GM19023 (cell line): ENCODE measurements at regions not wholly inside any gene's neighbourhood (a gene's known extent, or its start where the extent isn't known, plus 50 kb on each side); places are given as distances from the start of the nearest gene placed in this dataset.

Experiments
- ATAC-seq: cut with Tn5 transposase; IDR thresholded peaks from one replicate; pipeline ENCODE4 v1.9.1; 2021; ENCODE audit warnings: mild to moderate bottlenecking, moderate library complexity; ENCODE audit not compliant: unreplicated experiment

DNA sequence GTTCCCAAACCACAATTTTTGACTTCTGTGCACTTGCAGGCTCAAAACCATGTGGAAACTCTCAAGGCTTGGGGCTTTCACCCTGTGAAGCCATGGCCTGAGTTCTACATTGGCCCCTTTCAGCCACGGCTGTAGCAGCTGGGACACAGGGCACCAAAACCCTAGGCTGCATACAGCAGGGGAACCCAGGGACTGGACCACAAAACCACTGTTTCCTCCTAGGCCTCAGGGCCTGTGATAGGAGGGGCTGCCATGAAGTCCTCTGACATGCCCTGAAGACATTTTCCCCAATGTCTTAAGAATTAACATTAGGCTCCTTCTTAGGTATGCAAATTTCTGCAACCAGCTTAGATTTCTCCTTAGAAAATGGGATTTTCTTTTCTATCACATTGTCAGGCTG is 312.1 kb upstream of the TUSC1 start:
- no peak for ATAC-seq

DNA sequence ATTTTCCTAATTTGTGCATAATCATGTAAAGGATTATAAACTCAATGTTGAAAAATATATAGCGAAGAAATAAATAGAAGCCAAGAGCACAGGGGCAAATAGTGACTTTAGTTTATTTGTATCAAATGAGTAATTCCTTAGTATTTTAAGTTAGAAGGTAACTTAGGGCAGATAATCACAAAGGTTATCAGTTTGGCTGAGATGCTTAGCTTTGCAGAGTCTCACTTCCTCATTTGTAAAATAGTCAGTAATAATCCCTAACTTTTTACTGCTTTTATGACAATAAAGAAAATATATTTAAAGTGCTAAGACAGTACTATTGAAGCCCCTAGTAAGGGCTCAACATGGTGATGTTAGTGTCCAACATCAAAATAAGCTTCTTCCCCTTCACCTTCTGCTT is 297.4 kb upstream of the TUSC1 start:
- no peak for ATAC-seq

DNA sequence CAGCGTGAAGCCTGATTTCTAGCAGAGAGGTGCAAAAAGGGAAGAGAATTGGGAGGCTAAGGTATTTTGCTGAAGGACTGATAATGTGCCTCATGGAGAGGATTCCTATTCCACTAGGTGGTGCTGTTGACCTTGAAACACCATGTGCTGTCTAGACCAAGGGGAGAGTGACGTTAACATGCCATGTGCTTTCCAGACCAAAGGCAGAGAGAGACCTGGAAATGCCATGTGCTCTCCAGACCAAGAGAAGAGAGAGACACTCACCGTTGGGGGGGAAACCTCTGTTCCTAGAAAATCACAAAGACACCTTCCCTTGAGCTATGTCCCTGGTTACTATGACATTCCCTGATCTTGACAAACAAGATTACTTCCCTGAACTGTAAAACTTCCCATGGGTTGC is 286.0 kb upstream of the TUSC1 start:
- ATAC-seq = peak; percentile 66

DNA sequence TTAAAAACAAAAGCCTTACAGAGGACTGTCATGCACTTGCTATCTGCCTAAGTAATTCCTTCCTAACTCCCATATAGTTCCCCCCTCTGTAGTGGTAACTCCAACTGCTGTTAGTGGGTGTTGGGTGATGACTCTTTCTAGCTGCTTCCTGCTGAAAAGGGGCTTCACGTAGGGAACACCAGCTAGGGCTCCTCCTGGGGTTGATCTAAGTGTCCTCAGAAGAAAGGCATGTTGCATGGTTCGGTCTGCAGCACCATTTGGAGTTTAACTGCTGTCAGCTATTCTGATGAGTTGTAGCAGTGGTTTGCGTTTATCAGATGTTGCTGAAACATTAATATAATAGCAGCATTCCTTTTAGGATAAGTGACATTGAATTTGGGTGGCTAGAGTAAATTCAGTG is 281.9 kb upstream of the TUSC1 start:
- no peak for ATAC-seq

DNA sequence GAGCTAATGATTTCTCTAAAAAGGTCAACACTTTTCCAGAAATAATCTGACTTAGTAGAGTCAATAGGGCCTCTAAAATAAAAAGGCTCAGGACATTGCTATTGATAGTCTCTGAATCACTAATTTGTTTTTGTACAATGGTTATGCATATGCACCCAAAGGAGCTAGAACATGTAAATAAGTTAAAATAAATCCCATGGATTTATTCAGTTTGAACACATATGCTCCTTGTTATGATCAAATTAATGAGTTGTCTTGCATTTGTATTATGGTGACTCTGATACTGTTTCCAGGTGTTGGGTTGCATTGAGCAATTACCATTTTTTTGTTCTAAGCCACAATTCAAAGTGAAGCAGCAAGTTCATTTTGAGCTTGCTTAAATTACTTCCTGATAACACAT is 276.0 kb upstream of the TUSC1 start:
- ATAC-seq = no peak

DNA sequence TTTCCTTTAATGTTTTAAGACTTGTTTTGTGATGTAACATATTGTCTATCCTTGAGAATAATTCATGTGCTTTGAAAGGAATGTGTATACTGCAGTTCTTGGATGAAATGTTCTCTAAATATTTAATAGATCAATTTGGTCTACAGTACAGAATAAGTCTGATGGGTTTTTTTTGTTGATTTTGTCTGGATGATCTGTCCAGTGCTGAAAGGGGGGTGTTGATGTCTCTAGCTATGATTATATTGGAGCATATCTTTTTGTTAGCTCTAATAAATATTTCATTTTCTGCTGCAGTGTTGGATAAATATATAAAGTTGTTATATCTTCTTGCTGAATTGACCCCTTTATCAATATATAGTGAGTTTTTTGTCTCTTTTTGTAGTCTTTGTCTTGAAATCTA is 269.9 kb upstream of the TUSC1 start:
- ATAC-seq = no peak

DNA sequence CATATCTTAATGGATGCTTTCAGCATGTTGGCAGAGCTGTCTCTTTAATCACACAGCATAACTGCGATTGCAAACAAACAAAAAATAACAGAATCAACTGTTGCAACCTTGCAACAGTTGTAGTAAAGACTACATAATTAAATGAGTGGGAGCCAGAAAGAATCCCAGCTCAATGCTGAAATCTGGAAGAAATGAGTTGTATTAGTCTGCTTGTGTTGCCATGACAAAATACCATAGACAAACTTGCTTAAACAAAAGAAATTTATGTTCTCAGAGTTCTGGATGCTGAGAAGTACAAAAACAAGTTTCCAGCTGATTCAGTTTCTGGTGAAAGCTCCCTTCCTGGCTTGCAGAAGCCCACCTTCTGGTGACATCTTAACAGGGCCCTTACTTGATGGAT is 260.9 kb upstream of the TUSC1 start:
- ATAC-seq = no peak

DNA sequence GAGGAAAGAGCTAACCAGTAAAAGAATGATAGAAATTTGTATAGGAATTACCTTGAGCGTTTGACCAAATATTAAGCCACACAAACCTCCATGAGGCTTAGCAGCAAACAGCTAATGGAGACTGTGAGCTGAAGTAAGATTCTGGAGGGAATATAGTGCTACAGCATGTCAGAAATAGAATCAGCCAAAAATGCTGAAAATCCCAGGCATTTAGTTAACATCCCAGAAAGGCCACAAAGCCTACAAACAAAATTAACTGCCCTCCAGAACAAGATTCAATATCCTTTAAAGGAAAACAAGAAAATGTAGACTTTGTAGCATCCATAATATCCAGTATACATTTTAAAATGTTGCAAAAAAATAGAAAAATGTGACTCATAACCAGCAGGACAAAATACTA is 257.8 kb upstream of the TUSC1 start:
- ATAC-seq = no peak

DNA sequence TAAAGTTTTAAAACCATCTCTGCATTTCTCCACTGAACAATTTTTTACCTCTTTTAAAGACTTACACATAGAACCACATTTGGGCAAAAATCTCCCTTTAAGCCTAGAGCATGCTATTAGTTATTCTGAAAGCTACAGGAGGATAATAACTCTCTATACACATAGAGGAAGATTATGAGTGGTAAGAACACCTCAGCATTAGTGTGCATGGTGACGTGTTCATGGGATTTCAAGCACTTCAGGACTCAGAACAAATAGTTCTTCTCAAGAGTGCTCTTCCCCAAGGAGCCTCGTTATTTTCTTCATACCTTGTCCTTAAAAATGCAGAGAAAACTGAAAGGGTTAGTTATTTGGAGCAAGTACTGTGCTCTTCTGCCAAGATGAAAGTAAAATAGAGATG is 256.9 kb upstream of the TUSC1 start:
- ATAC-seq = no peak

DNA sequence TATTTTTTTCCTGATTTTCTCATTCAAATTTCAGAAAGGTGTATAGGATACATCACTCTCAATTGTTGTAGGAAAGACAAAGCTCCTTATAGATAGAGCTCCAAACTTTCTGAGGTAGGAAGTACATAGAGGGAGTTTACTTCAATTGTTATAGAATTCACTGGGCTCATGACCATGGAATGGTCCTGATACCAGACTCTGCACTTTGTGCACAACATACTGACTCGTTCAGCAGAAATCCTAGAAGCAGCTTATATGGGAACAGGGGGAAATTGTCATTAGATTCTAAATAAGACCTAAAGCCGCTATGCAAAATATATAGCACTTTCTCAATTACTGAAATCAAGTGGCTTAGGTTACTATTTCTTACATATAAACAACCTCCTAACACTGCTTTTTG is 240.5 kb upstream of the TUSC1 start:
- ATAC-seq = no peak

DNA sequence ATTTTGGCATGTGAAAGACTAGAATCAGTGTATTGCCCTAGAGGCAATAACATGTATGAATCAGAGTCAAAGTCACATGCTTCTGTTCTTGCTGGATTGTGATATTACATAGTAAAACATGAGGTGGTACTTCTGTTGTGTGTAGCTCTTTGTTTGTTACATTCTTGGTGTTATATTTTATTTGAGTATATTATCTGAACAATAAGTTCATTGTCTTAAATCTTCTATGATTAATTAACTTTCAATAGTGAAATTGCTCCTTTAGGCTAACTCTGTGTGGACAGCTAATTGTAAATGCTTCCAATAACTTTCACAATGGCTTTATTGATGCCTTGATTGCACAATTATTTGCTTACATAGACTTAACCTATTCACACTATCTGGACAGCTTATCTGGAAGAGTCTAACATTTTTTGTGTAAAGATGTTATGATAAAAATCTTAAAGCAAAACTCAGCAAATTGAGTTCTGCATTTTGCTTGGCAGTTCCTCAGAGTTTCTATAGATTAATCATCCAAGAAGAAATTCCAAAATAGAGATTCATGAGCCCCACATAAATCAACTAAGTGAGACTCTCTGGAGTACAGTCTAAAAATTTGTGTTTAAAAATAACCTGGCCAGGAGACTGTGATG is 239.6 kb upstream of the TUSC1 start:
- ATAC-seq = no peak

DNA sequence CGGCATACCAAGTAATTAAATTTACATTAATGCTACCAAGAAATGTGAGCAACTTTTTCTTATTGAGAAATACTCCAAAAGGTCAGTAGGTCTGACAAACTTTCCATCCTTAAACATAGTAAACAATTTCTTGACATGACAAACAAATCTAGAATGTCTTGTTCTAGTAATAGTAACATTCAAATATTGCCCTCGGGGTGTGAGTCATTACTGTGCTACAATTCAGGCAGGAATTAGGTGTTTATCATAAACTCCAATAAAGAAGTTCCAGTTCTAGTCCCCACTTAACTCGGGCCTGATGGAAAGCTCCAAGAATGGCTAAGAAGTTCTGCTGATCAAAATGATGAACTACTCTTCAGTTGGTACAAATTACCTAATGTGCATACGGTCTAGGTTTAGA is 235.6 kb upstream of the TUSC1 start:
- ATAC-seq = no peak

DNA sequence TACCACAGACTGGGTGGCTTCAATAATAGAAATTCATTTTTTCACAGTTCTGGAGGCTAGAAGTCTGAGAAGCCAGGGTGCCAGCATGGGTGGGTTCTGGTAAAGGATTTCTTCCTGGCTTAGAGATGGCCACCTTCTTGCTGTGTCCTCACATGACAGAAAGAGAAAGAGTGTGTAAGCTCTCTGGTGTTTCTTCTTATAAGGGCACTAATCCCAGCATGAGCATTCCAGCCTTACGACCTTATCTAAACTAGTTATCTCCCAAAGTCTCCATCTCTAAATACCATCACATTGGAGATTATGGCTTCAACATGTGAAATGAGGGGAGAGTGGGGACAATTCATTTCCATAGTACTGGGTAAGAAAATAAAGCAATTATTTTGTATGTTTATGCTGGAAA is 226.5 kb upstream of the TUSC1 start:
- no peak for ATAC-seq

DNA sequence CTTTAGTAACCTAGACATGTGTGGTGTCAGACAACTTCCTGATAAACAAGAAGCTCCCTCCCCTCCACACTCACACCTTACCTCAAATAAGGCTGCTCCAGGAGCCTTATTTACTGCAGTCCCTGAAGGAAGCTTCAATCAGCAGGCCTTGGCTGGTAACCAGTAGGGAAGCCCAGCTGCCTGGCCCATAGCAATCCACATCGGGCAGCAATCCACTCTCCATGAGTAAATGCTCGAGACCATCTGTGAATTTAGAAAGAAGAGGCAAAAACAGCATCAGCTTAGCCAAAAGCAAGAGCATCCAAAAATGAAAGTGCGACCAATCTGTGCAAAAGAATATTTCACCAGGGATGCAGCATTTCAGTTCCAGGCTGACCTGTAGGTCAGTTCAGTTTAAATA is 213.3 kb upstream of the TUSC1 start:
- no peak for ATAC-seq

DNA sequence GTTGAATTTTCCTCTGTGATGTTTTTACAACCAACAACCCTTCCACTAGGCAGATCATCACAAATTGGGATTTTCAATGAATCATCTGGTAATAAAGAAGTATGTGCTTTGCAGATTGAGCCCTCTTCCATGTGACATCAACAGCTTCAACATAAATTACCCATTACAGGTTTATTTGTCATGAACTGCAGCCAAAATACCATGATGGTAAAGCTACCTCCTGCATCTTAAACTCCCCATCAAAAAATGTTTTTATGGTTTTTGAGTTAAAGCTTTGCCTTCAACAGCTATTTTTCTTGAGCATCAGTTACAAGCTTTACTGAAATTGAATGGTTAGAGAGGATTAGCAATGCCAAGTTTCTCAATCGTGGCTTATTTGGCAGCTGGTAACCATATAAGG is 211.4 kb upstream of the TUSC1 start:
- no peak for ATAC-seq

DNA sequence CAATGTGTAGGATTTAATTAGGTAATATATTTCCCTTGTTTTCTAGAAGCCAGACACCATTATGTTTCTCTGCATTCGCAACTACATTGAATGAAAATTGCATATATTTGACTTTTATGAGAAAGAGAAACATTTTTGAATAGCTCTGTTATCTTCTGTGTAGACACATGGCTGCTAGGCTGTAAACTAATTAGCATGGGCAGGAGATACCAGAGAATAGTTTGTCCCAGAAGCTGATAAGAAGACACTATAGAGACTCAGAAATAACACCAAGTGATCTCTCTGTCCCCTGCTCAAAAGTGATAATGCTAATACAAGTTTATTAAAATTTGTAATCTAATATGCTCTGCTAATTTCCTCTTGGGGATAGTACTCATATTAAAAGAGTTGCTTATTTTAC is 198.0 kb upstream of the TUSC1 start:
- no peak for ATAC-seq

DNA sequence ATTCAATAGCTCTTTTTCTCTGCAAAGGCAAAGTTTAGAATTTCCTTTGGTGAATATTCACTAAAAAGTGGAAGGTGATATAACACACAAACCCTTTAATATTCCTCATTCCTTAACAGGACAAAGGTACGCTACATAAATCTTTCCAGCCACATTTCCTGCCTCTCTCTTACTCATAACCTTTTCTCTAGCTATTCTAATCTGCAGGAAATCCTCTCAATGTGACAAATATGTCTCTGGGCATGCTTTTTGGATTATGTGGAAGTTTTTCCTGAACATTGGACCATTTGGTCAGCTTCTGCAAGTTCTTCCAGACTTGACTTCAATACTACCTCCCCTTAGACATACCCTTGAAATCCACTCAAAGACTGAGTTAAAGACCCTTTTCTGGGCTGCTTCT is 186.3 kb upstream of the TUSC1 start:
- ATAC-seq = no peak

DNA sequence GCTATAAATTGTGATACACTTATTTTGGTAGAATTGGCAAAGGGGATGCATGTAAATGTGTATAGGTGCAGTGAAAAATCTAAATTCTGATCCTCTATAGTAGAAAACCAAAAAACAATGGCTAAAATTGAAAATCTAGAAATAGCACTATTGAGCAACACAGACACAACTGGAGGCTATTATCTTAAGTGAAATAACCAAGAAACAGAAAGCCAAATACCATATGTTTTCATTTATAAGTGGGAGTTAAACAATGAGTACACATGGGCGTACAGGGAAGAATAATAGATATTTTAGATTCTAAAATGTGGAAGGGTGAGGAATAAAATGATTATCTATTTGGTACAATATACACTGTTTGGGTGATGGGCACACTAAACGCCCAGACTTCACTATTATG is 183.2 kb upstream of the TUSC1 start:
- ATAC-seq = no peak

DNA sequence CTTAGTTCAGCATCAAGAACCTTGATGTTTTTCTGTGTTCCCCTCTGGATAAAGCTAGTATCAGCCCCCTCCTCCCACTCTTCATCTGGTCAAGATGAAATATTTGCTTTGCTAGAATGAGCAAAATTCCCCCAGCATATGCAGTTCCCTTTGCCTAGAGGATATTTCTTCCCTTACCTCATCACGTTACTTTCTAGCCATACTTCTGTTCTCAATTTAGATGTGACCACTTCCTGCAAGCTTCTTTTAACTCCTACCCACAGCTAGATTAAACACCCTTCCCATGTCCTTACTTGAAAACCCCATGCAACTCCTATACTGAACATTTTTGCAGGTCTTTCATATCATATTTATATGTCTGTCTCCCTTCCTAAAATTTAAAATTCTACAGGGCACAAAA is 178.9 kb upstream of the TUSC1 start:
- no peak for ATAC-seq

DNA sequence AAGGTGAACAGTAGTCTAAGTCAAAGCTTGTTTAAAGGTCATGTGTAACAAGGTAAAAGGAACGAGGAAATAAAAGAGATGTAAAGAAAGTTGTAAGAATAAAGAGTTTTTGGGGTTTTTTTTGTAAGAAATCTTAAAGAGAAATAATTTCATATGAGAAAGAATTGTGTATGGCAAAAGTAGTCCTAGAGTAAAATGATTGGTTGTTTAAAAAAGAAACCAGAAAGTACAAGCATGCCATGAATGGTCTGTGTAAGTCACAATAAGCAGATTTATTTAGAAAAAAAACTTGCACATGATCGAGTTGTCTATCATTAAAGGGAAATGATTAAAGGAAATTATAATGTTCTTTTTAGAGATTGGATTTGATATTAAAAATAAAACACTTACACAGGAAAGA is 172.6 kb upstream of the TUSC1 start:
- ATAC-seq = no peak

DNA sequence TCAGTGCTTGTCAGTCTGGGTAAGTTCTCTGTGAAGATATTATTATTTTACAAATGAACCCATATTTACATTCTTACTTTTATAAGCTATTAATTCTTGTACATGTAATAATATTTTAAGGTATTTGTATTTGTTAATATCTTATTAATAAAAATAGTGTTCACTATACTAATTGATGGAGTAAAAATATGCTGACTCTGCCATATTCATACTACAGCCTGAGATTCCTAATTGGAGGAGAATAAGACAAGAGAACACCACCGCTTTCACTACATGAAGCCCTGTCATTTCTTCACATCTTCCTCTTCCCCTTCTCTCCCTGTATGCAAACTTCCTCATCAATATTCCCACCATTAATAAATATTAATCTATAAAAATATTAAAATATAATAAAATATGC is 167.6 kb upstream of the TUSC1 start:
- ATAC-seq = no peak

DNA sequence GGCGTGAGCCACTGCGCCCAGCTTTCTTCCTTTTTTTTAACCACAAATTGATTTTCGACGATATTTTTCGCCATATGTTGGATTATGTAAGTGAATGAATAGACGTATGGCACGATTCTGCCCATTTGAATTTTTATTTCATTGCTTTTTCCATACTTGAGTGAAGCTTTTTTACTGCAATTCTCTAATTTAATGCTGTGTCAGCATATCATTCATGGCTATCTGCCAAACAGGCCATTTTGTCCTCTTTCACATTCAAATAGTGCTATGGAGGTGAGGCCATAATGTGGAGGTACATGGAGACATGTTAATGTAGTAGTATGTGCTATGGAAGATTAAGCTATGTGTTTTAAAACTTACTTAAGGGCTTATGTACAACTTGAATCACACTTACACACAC is 152.1 kb upstream of the TUSC1 start:
- ATAC-seq = no peak

DNA sequence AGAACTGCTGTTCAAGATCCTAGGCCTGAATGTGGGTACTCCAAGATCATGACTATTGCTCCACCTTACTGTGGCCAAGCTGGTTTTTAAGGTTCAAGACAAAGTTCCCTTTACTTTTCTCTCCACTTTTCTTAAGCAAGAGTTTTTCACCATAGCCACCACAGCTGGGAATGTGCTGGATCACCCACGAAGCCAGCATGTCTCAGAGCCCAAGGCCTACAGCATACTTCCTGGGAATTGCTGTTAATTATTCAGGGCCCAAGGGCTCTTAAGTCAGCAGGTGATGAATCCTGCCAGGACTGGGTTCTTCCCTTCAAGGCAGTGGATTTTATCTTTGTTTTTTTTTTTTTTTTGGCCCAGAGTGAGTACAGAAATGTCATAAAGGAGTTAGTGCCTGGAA is 149.4 kb upstream of the TUSC1 start:
- ATAC-seq = no peak

DNA sequence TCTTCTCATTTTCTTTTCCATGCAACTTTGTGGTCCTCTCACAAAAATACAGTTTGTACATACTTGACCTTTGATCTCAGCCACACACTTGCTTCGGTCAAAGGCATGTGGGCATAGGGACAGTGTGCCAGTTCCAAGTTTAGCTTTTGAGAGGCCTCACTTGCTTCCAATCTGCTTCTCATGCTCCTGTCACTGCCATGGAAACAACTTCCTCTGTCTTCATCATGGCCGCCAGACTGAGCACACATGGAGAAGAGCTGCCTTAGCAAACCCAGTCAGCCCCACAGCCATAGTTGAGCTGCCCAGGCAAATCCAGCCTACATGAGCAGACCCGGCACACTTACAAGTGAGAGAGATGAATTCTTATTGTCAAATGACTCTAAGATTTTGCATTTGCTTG is 138.2 kb upstream of the TUSC1 start:
- ATAC-seq = no peak
